Activated CD4-positive, alpha-beta T cell treated with anti-CD3 and anti-CD28 coated beads, Interleukin-2, amount 50 U/mL, for 1 hour (primary cell): ENCODE measurements at regions not wholly inside any gene's neighbourhood (a gene's known extent, or its start where the extent isn't known, plus 50 kb on each side); places are given as distances from the start of the nearest gene placed in this dataset.

Experiments
- DNase-seq: peaks from one replicate; pipeline ENCODE4 v3.0.0-alpha.2; 2020

GRCh38 chr15:93138681-93139250 lies 49.8 kb upstream of the RGMA start:
- no peak for DNase-seq
